ENCODE measurements at regions not wholly inside any gene's neighbourhood (a gene's known extent, or its start where the extent isn't known, plus 50 kb on each side); places are given as distances from the start of the nearest gene placed in this dataset.

GRCh38 chr16:5319799-5320198 lies 222.2 kb upstream of the EEF2KMT start:
- no peak for TF ChIP-seq CREB1 (IDR thresholded peaks at IDR 0.05; ENCODE audit: low read depth)
- no peak for TF ChIP-seq FOXM1 (IDR thresholded peaks at IDR 0.05; ENCODE audit: borderline replicate concordance, low read depth)

GRCh38 chr16:5315914-5316313 lies 218.3 kb upstream of the EEF2KMT start:
- TF ChIP-seq, protein P1, sequence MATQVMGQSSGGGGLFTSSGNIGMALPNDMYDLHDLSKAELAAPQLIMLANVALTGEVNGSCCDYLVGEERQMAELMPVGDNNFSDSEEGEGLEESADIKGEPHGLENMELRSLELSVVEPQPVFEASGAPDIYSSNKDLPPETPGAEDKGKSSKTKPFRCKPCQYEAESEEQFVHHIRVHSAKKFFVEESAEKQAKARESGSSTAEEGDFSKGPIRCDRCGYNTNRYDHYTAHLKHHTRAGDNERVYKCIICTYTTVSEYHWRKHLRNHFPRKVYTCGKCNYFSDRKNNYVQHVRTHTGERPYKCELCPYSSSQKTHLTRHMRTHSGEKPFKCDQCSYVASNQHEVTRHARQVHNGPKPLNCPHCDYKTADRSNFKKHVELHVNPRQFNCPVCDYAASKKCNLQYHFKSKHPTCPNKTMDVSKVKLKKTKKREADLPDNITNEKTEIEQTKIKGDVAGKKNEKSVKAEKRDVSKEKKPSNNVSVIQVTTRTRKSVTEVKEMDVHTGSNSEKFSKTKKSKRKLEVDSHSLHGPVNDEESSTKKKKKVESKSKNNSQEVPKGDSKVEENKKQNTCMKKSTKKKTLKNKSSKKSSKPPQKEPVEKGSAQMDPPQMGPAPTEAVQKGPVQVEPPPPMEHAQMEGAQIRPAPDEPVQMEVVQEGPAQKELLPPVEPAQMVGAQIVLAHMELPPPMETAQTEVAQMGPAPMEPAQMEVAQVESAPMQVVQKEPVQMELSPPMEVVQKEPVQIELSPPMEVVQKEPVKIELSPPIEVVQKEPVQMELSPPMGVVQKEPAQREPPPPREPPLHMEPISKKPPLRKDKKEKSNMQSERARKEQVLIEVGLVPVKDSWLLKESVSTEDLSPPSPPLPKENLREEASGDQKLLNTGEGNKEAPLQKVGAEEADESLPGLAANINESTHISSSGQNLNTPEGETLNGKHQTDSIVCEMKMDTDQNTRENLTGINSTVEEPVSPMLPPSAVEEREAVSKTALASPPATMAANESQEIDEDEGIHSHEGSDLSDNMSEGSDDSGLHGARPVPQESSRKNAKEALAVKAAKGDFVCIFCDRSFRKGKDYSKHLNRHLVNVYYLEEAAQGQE (IDR thresholded peaks at IDR 0.05; ENCODE audit: low read depth) = no peak
- TF ChIP-seq FOXM1 (IDR thresholded peaks at IDR 0.05; ENCODE audit: borderline replicate concordance, low read depth) (no peak), TAF1 (IDR thresholded peaks at IDR 0.05; ENCODE audit: low read depth) (no peak), CEBPB (IDR thresholded peaks at IDR 0.05) (no peak), CREB1 (IDR thresholded peaks at IDR 0.05; ENCODE audit: low read depth) (no peak), RAD21 (IDR thresholded peaks at IDR 0.05; ENCODE audit: low read depth) (no peak), EGR1 (IDR thresholded peaks at IDR 0.05) (no peak), YY1 (IDR thresholded peaks at IDR 0.05; ENCODE audit: low read depth) (no peak), ZBTB7A (IDR thresholded peaks at IDR 0.05; ENCODE audit: low read depth) (no peak), EP300 (IDR thresholded peaks at IDR 0.05; ENCODE audit: borderline replicate concordance) (no peak), TEAD4 (IDR thresholded peaks at IDR 0.05) (no peak), NFIC (IDR thresholded peaks at IDR 0.05) (no peak), TCF12 (IDR thresholded peaks at IDR 0.05; ENCODE audit: low read depth) (no peak)
- TF ChIP-seq, protein P2, sequence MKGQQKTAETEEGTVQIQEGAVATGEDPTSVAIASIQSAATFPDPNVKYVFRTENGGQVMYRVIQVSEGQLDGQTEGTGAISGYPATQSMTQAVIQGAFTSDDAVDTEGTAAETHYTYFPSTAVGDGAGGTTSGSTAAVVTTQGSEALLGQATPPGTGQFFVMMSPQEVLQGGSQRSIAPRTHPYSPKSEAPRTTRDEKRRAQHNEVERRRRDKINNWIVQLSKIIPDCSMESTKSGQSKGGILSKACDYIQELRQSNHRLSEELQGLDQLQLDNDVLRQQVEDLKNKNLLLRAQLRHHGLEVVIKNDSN (IDR thresholded peaks at IDR 0.05) = no peak
- TF ChIP-seq, protein P3, sequence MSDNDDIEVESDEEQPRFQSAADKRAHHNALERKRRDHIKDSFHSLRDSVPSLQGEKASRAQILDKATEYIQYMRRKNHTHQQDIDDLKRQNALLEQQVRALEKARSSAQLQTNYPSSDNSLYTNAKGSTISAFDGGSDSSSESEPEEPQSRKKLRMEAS (IDR thresholded peaks at IDR 0.05) = no peak

DNA sequence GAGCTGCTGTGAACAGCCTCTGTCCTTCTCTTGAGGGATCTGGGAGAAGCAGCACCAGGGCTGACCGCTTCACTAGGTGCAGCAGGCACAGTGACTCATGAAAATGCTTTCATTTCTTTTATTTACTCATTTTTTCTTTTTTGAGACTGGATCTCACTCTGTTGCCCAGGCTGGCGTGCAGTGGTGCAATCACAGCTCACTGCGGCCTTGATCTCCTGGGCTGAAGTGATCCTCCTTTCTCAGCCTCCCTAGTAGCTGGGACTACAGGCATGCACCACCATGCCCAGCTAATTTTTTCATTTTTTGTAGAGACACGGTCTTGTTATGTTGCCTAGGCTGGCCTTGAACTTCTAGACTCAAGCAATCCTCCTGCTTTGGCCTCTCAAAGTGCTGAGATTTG lies 216.8 kb upstream of the EEF2KMT start:
- TF ChIP-seq TEAD4 (IDR thresholded peaks at IDR 0.05) (no peak), TCF12 (IDR thresholded peaks at IDR 0.05; ENCODE audit: low read depth) (no peak)

DNA sequence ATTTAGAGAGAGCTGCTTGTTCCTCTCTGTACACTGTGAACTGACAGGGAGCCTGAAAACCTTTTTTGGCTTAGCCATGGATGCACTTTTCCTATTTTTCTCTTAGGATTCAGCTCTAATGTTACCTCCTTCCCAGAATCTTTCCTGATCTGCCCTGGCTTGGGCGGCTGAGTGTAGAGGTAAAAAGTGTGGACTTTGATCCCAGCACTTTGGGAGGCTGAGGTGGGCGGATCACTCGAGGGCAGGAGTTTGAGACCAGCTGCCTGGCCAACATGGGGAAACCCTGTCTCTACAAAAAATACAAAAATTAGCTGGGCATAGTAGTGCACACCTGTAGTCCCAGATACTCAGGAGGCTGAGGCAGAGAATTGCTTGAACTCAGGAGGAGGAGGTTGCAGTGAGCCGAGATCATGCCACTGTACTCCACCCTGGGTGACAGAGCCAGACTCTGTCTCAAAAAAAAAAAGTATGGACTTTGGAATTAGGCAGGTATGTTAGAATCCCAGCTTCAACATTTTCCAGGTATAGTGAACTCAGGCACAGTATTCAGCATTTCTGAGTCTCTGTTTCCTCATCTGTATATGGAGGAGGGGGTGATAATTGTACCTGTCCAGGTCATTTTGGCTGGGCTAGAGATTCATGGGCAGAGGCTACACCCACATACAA lies 212.5 kb upstream of the EEF2KMT start:
- no peak for TF ChIP-seq TCF12 (IDR thresholded peaks at IDR 0.05; ENCODE audit: low read depth)
- no peak for TF ChIP-seq CREB1 (IDR thresholded peaks at IDR 0.05; ENCODE audit: low read depth)
- TF ChIP-seq TEAD4 (IDR thresholded peaks at IDR 0.05) = no peak
- no peak for TF ChIP-seq CEBPB (IDR thresholded peaks at IDR 0.05)
- no peak for TF ChIP-seq EGR1 (IDR thresholded peaks at IDR 0.05)
- no peak for TF ChIP-seq ZBTB7A (IDR thresholded peaks at IDR 0.05; ENCODE audit: low read depth)
- TF ChIP-seq, protein P3 (IDR thresholded peaks at IDR 0.05) = no peak
- TF ChIP-seq RAD21 (IDR thresholded peaks at IDR 0.05; ENCODE audit: low read depth) = no peak
- TF ChIP-seq EP300 (IDR thresholded peaks at IDR 0.05; ENCODE audit: borderline replicate concordance) = no peak
- TF ChIP-seq FOXM1 (IDR thresholded peaks at IDR 0.05; ENCODE audit: borderline replicate concordance, low read depth) = no peak
- TF ChIP-seq, protein P1 (IDR thresholded peaks at IDR 0.05; ENCODE audit: low read depth) = no peak
- TF ChIP-seq NFIC (IDR thresholded peaks at IDR 0.05) = no peak
- no peak for TF ChIP-seq YY1 (IDR thresholded peaks at IDR 0.05; ENCODE audit: low read depth)

GRCh38 chr16:5305023-5305422 lies 207.4 kb upstream of the EEF2KMT start:
- no peak for TF ChIP-seq FOXM1 (IDR thresholded peaks at IDR 0.05; ENCODE audit: borderline replicate concordance, low read depth)
- TF ChIP-seq, protein P3 (IDR thresholded peaks at IDR 0.05) = no peak
- no peak for TF ChIP-seq TCF12 (IDR thresholded peaks at IDR 0.05; ENCODE audit: low read depth)
- TF ChIP-seq, protein P1 (IDR thresholded peaks at IDR 0.05; ENCODE audit: low read depth) = no peak
- TF ChIP-seq TAF1 (IDR thresholded peaks at IDR 0.05; ENCODE audit: low read depth) = no peak
- no peak for TF ChIP-seq ZBTB7A (IDR thresholded peaks at IDR 0.05; ENCODE audit: low read depth)
- TF ChIP-seq CREB1 (IDR thresholded peaks at IDR 0.05; ENCODE audit: low read depth) = no peak
- no peak for TF ChIP-seq TEAD4 (IDR thresholded peaks at IDR 0.05)
- no peak for TF ChIP-seq NFIC (IDR thresholded peaks at IDR 0.05)
- TF ChIP-seq YY1 (IDR thresholded peaks at IDR 0.05; ENCODE audit: low read depth) = no peak

All from Ishikawa (cell line).